ENCODE measurements at regions not wholly inside any gene's neighbourhood (a gene's known extent, or its start where the extent isn't known, plus 50 kb on each side); places are given as distances from the start of the nearest gene placed in this dataset.
"Not testable (repeated sequence)": the region's sequence is repeated elsewhere in the genome, so short reads cannot be mapped to it uniquely, and the experiment has no call there.

DNA sequence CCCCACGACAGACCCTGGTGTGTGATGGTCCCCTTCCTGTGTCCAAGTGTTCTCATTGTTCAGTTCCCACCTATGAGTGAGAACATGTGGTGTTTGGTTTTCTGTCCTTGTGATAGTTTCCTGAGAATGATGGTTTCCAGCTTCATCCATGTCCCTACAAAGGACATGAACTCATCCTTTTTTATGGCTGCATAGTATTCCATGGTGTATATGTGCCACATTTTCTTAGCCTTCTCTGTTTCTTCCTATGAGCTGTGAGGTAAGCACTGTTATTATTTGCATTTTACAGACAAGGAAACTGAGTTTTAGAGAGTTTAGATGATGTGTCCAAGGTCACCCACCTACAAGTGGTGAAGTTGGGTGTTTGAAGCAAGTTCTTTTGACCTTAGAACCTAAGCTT is 51.1 kb upstream of the BNC1 start:
- DNase-seq (ENCODE audit: low read depth in 6 of 9, low spot score in 9 of 9); H3K4me3 ChIP-seq (ENCODE audit: low read length in 2 of 2); H3K4me1 ChIP-seq (ENCODE audit: control insufficient read depth in 2 of 2, insufficient read depth in 2 of 2, low read length in 2 of 2); H3K27ac ChIP-seq (ENCODE audit: low read depth in 1 of 2, low read length in 1 of 2); H3K27me3 ChIP-seq (ENCODE audit: control insufficient read depth in 2 of 2, insufficient read depth in 1 of 2, low read length in 1 of 2); H3K9me3 ChIP-seq (ENCODE audit: control insufficient read depth in 2 of 2, insufficient read depth in 1 of 2, low read length in 1 of 2); H3K36me3 ChIP-seq (ENCODE audit: control insufficient read depth in 2 of 2, insufficient read depth in 2 of 2, low read length in 1 of 2): not testable (repeated sequence)
- 100% methylated on average over 1 of the region's 1 CpG for WGBS

DNA sequence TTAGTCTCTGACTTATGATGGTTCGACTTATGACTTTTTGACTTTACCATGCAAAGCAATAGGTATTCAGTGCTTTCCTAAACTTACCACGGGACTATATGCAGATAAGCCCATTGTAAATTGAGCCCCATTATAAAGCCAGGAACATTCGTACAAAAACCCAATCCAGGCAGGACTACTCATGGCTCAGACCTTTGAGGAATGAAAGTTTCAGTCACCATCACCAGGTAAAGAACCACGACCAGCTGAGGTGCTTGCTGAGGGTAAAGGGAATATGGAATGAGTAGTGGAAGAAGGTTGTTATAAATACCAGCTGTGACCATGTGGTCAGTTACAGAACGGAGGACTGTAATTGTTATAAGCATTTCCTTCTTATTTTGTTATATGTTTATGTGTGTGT is 54.9 kb upstream of the BNC1 start:
- H3K4me1 ChIP-seq (ENCODE audit: control insufficient read depth in 2 of 2, insufficient read depth in 2 of 2, low read length in 2 of 2), result no peaks in the 10 kb centered on the region

DNA sequence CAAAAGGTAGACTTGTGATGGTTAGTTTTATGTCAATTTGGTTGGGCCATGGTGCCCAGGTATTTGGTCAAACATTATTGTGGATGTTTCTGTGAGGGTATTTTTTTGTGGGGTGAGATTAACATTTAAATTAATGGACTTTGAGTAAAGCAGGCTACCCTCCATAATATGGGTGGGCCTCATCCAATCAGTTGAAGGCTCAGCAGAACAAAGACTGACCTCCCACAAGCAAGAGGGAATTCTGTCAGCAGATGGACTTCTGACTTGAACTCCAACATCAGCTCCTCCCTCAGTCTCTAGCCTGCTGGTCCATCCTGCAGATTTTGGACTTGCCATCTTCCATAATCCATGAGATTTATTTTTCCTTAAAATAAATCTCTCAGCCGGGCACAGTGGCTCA is 55.6 kb upstream of the BNC1 start:
- Histone ChIP-seq H3K27ac (ENCODE audit: low read depth in 1 of 2, low read length in 1 of 2) (no peak overlapping the region), H3K9me3 (ENCODE audit: control insufficient read depth in 2 of 2, insufficient read depth in 1 of 2, low read length in 1 of 2) (no peaks in the 10 kb centered on the region), H3K36me3 (ENCODE audit: control insufficient read depth in 2 of 2, insufficient read depth in 2 of 2, low read length in 1 of 2) (no peaks in the 10 kb centered on the region), H3K27me3 (ENCODE audit: control insufficient read depth in 2 of 2, insufficient read depth in 1 of 2, low read length in 1 of 2) (no peaks in the 10 kb centered on the region), H3K4me1 (ENCODE audit: control insufficient read depth in 2 of 2, insufficient read depth in 2 of 2, low read length in 2 of 2) (no peaks in the 10 kb centered on the region), H3K4me3 (ENCODE audit: low read length in 2 of 2) (no peak overlapping the region)
- WGBS, result 98% methylated on average over 1 of the region's 1 CpG
- DNase-seq (ENCODE audit: low read depth in 6 of 9, low spot score in 9 of 9), result no peak

More for the DNA sequence above, 54.9 kb upstream of the BNC1 start:
- no peak overlapping the region for H3K4me3 ChIP-seq (ENCODE audit: low read length in 2 of 2)
- H3K9me3 ChIP-seq (ENCODE audit: control insufficient read depth in 2 of 2, insufficient read depth in 1 of 2, low read length in 1 of 2), result no peaks in the 10 kb centered on the region
- no peak overlapping the region for H3K27ac ChIP-seq (ENCODE audit: low read depth in 1 of 2, low read length in 1 of 2)
- H3K27me3 ChIP-seq (ENCODE audit: control insufficient read depth in 2 of 2, insufficient read depth in 1 of 2, low read length in 1 of 2), result no peaks in the 10 kb centered on the region
- DNase-seq (ENCODE audit: low read depth in 6 of 9, low spot score in 9 of 9), result no peak
- 86% methylated on average over 5 of the region's 5 CpGs for WGBS
- H3K36me3 ChIP-seq (ENCODE audit: control insufficient read depth in 2 of 2, insufficient read depth in 2 of 2, low read length in 1 of 2), result no peaks in the 10 kb centered on the region

DNA sequence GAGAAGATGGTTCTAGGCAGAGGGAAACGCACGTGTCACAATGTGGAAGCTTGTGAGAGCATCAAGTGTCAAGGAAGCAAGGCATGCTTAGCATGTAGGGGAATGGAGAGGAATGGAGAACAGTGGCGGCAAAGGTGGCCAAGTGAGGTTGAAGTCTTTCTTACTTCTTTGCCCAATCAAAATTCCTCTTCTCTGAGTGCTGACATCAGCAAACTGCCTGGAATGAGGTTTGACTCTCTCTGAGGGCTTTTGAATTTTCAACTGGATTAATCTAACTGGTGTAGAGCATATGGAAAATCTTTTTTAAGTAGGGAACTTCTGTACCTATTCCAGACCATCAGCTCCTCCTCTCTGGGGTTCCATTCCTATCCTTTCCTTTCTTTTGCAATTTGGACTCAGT is 61.9 kb upstream of the BNC1 start:
- Histone ChIP-seq H3K4me1 (ENCODE audit: control insufficient read depth in 2 of 2, insufficient read depth in 2 of 2, low read length in 2 of 2) (no peaks in the 10 kb centered on the region), H3K4me3 (ENCODE audit: low read length in 2 of 2) (no peak overlapping the region), H3K27me3 (ENCODE audit: control insufficient read depth in 2 of 2, insufficient read depth in 1 of 2, low read length in 1 of 2) (no peaks in the 10 kb centered on the region), H3K36me3 (ENCODE audit: control insufficient read depth in 2 of 2, insufficient read depth in 2 of 2, low read length in 1 of 2) (no peaks in the 10 kb centered on the region), H3K27ac (ENCODE audit: low read depth in 1 of 2, low read length in 1 of 2) (no peak overlapping the region), H3K9me3 (ENCODE audit: control insufficient read depth in 2 of 2, insufficient read depth in 1 of 2, low read length in 1 of 2) (no peaks in the 10 kb centered on the region)
- no peak for DNase-seq (ENCODE audit: low read depth in 6 of 9, low spot score in 9 of 9)
- 80% methylated on average over 3 of the region's 3 CpGs for WGBS

DNA sequence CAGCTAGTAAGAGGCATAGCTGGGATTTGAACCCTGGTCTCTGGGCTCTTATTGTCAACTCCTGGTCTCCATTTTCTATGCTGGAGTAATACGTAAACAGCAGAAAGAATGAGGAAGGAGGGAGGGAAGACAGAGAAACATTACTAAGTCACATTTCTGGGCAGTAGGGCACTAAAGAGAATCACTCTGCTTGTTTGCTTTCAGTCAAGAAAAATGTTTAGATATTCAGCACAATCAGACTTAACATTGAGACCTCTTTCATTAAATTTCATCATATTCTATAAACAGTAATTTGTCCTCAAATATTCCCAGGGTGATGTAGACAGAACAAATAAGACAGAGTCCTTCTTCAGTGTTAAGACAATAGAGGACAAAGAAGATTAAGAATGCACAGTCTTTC is 67.7 kb upstream of the BNC1 start:
- H3K27ac ChIP-seq (ENCODE audit: low read depth in 1 of 2, low read length in 1 of 2), result no peak overlapping the region
- no peak for DNase-seq (ENCODE audit: low read depth in 6 of 9, low spot score in 9 of 9)
- no peaks in the 10 kb centered on the region for H3K4me1 ChIP-seq (ENCODE audit: control insufficient read depth in 2 of 2, insufficient read depth in 2 of 2, low read length in 2 of 2)
- no peaks in the 10 kb centered on the region for H3K27me3 ChIP-seq (ENCODE audit: control insufficient read depth in 2 of 2, insufficient read depth in 1 of 2, low read length in 1 of 2)
- no peaks in the 10 kb centered on the region for H3K36me3 ChIP-seq (ENCODE audit: control insufficient read depth in 2 of 2, insufficient read depth in 2 of 2, low read length in 1 of 2)
- no peak overlapping the region for H3K4me3 ChIP-seq (ENCODE audit: low read length in 2 of 2)
- WGBS, result 96% methylated on average over 1 of the region's 1 CpG
- H3K9me3 ChIP-seq (ENCODE audit: control insufficient read depth in 2 of 2, insufficient read depth in 1 of 2, low read length in 1 of 2), result no peaks in the 10 kb centered on the region

DNA sequence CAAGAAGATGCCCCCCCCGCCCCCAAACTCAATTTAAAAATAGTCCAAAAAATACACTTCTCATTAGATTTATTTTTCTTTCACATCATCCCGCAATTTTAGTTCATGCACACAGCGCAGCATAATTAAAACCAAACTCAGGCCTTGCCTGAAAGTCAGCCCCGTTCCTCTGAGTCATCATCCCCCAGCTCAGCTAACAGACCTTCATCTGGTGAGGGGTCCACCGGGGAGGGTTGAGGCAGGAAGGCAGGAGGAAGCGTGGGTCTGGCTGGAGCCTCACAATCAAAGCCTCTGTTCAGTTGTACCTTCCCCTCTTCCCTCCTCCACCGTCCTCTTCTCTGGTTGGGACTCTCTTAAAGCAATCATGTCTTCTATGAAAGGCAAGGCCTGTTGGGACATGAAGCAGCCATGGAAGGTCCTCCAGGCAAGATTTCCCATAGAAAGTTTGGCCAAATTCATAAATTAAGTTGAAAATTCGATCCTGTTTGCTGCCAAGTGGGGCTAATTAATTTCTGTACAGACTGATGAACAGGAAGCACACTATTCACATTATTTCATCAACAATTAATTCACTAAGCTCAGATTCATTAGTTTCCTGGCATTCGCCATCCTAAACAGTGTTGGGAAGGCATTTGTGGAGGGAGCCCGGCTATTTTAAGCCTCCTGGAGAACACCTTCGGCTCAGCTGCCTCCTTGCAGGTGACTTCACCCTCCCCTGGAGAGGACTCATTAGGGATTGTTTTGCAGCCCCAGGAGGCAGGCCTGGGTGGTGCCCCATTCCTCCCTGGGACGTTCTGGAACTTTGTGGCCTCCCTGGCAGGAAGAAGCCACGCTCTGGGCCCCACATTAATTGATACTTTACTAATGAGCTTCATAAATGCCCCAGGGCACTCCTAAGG is 72.3 kb upstream of the BNC1 start:
- Histone ChIP-seq H3K4me1 (ENCODE audit: control insufficient read depth in 2 of 2, insufficient read depth in 2 of 2, low read length in 2 of 2) (no peaks in the 10 kb centered on the region), H3K27ac (ENCODE audit: low read depth in 1 of 2, low read length in 1 of 2) (no peak overlapping the region), H3K4me3 (ENCODE audit: low read length in 2 of 2) (no peak overlapping the region), H3K9me3 (ENCODE audit: control insufficient read depth in 2 of 2, insufficient read depth in 1 of 2, low read length in 1 of 2) (no peaks in the 10 kb centered on the region), H3K27me3 (ENCODE audit: control insufficient read depth in 2 of 2, insufficient read depth in 1 of 2, low read length in 1 of 2) (no peaks in the 10 kb centered on the region), H3K36me3 (ENCODE audit: control insufficient read depth in 2 of 2, insufficient read depth in 2 of 2, low read length in 1 of 2) (no peaks in the 10 kb centered on the region)
- DNase-seq (ENCODE audit: low read depth in 6 of 9, low spot score in 9 of 9), result no peak
- WGBS, result 63% methylated on average over 13 of the region's 13 CpGs

DNA sequence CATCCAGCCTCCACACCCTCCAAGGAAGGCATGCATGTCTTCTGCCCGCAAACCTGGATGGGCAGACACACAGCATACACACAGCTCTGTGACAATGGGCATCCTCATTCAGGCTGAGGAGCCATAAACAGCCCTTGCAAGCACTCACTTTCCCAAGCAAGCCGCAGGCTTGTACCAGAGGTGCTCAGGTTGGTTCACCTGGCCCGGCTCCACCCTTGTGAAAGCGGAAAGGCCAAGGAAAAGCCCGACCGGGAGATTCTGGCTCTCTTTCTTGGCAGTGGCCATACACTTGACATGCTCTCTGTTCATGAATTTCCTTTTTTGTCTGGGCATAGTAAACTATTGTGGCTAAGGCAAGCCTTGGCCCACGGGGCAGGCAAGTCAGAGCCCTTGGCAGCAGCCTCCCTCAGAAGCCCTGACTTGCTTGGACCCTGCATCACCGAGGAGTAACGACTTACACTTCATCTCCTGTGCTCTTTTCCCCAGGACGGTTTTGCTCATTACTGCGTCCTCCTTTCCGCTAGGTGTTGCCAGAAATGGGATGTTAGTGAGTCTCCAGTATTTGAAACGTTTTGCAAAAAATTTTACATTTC is 74.6 kb upstream of the BNC1 start:
- no peak for DNase-seq (ENCODE audit: low read depth in 6 of 9, low spot score in 9 of 9)
- H3K4me1 ChIP-seq (ENCODE audit: control insufficient read depth in 2 of 2, insufficient read depth in 2 of 2, low read length in 2 of 2), result no peaks in the 10 kb centered on the region
- H3K36me3 ChIP-seq (ENCODE audit: control insufficient read depth in 2 of 2, insufficient read depth in 2 of 2, low read length in 1 of 2), result no peaks in the 10 kb centered on the region
- 91% methylated on average over 13 of the region's 13 CpGs for WGBS
- peaks cover 0 to 5% of the 10 kb centered on the region in 2 donors for H3K27me3 ChIP-seq (ENCODE audit: control insufficient read depth in 2 of 2, insufficient read depth in 1 of 2, low read length in 1 of 2)
- no peak overlapping the region for H3K4me3 ChIP-seq (ENCODE audit: low read length in 2 of 2)
- no peak overlapping the region for H3K27ac ChIP-seq (ENCODE audit: low read depth in 1 of 2, low read length in 1 of 2)
- no peaks in the 10 kb centered on the region for H3K9me3 ChIP-seq (ENCODE audit: control insufficient read depth in 2 of 2, insufficient read depth in 1 of 2, low read length in 1 of 2)

DNA sequence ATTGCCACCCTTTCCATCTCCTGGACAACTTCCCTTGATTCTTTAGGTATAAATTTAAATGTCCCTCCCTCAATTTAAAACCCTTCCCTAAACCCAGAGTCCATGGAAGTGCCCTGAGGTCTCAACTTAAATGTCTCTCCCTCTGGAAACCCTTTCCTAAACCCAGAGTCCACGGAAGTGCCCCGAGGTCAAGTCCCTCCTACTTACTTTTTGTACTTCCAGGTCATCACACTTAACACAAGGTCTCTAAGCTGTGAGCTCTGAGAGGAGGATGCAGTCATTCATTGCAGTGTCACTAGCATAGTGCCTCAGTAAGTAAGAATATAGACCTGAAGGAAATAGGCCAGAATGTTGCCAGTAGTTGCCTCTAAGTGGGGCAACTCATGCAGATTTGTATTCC is 78.2 kb upstream of the BNC1 start:
- over 99% methylated on average over 2 of the region's 2 CpGs for WGBS
- Histone ChIP-seq H3K4me1 (ENCODE audit: control insufficient read depth in 2 of 2, insufficient read depth in 2 of 2, low read length in 2 of 2) (no peaks in the 10 kb centered on the region), H3K27ac (ENCODE audit: low read depth in 1 of 2, low read length in 1 of 2) (no peak overlapping the region), H3K36me3 (ENCODE audit: control insufficient read depth in 2 of 2, insufficient read depth in 2 of 2, low read length in 1 of 2) (no peaks in the 10 kb centered on the region), H3K4me3 (ENCODE audit: low read length in 2 of 2) (no peak overlapping the region), H3K27me3 (ENCODE audit: control insufficient read depth in 2 of 2, insufficient read depth in 1 of 2, low read length in 1 of 2) (peaks cover 13 to 28% of the 10 kb centered on the region in 2 donors), H3K9me3 (ENCODE audit: control insufficient read depth in 2 of 2, insufficient read depth in 1 of 2, low read length in 1 of 2) (no peaks in the 10 kb centered on the region)
- no peak for DNase-seq (ENCODE audit: low read depth in 6 of 9, low spot score in 9 of 9)

DNA sequence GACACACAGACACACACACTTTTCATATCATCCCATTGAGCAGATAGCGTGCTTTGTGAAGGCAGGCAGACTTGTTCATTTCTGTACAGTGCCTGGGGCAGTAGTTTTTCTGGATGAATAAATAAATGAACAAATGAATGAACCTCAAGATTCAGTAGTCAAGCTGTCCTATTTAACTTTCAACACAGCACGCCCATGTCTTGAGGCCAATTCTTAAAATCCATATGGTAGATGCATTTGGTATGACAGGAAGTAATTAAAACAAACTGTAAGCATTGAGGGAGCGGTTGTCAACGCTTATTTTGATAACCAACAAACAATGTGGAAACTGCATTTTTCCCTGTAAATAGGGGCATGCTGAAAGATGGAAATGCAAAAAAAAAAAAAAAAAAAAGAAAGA is 80.0 kb upstream of the BNC1 start:
- H3K36me3 ChIP-seq (ENCODE audit: control insufficient read depth in 2 of 2, insufficient read depth in 2 of 2, low read length in 1 of 2), result no peaks in the 10 kb centered on the region
- H3K9me3 ChIP-seq (ENCODE audit: control insufficient read depth in 2 of 2, insufficient read depth in 1 of 2, low read length in 1 of 2), result no peaks in the 10 kb centered on the region
- no peak overlapping the region for H3K4me3 ChIP-seq (ENCODE audit: low read length in 2 of 2)
- peaks cover 13 to 28% of the 10 kb centered on the region in 2 donors for H3K27me3 ChIP-seq (ENCODE audit: control insufficient read depth in 2 of 2, insufficient read depth in 1 of 2, low read length in 1 of 2)
- no peak for DNase-seq (ENCODE audit: low read depth in 6 of 9, low spot score in 9 of 9)
- 86% methylated on average over 4 of the region's 4 CpGs for WGBS
- H3K4me1 ChIP-seq (ENCODE audit: control insufficient read depth in 2 of 2, insufficient read depth in 2 of 2, low read length in 2 of 2), result no peaks in the 10 kb centered on the region
- H3K27ac ChIP-seq (ENCODE audit: low read depth in 1 of 2, low read length in 1 of 2), result no peak overlapping the region
